H9 (cell line): ENCODE measurements at regions not wholly inside any gene's neighbourhood (a gene's known extent, or its start where the extent isn't known, plus 50 kb on each side); places are given as distances from the start of the nearest gene placed in this dataset.

Experiments used
- DNase-seq: peaks from one replicate; pipeline ENCODE4 v3.0.0-alpha.2; 2017
- H2AFZ ChIP-seq: one replicate; pipeline ENCODE4 v1.6.1; 2013; ENCODE audit warnings: mild to moderate bottlenecking, low read length, control low read depth, moderate library complexity
- H2AK5ac ChIP-seq: 2 replicates; pipeline ENCODE4 v1.6.1; 2013; ENCODE audit warnings: low read length, control low read depth, mixed read lengths; ENCODE audit not compliant: insufficient read length
- H2BK120ac ChIP-seq: one replicate; pipeline ENCODE4 v1.6.1; 2013; ENCODE audit warnings: low read depth, mild to moderate bottlenecking, low read length, control low read depth, inconsistent platforms; ENCODE audit not compliant: poor library complexity, severe bottlenecking
- H2BK12ac ChIP-seq: 2 replicates; pipeline ENCODE4 v1.6.1; 2013; ENCODE audit warnings: low read length, control low read depth, mixed read lengths, low read depth; ENCODE audit not compliant: insufficient read length
- H2BK15ac ChIP-seq: 2 replicates; pipeline ENCODE4 v1.6.1; 2013; ENCODE audit warnings: low read depth, low read length, control low read depth
- H2BK20ac ChIP-seq: one replicate; pipeline ENCODE4 v1.6.1; 2013; ENCODE audit warnings: low read depth, mild to moderate bottlenecking, low read length, control low read depth, inconsistent platforms; ENCODE audit not compliant: poor library complexity, severe bottlenecking
- H2BK5ac ChIP-seq: 2 replicates; pipeline ENCODE4 v1.6.1; 2013; ENCODE audit warnings: low read length, control low read depth, mixed read lengths; ENCODE audit not compliant: insufficient read length
- H3K14ac ChIP-seq: 2 replicates; pipeline ENCODE4 v1.6.1; 2013; ENCODE audit warnings: low read length, control low read depth; ENCODE audit not compliant: insufficient read depth
- H3K18ac ChIP-seq: 2 replicates; pipeline ENCODE4 v1.6.1; 2013; ENCODE audit warnings: low read depth, mild to moderate bottlenecking, mixed read lengths, low read length, control low read depth; ENCODE audit not compliant: insufficient read length
- H3K23ac ChIP-seq: 2 replicates; pipeline ENCODE4 v1.6.1; 2013; ENCODE audit warnings: low read length, control low read depth, mixed read lengths, low read depth; ENCODE audit not compliant: insufficient read length
- H3K23me2 ChIP-seq: 2 replicates; pipeline ENCODE4 v1.6.1; 2013; ENCODE audit warnings: low read depth, mild to moderate bottlenecking, mixed read lengths, low read length, control low read depth; ENCODE audit not compliant: insufficient read length, poor library complexity, severe bottlenecking
- H3K27ac ChIP-seq: 2 replicates; pipeline ENCODE4 v1.5.1; 2013; ENCODE audit warnings: low read length, control low read depth, mixed read lengths, low read depth; ENCODE audit not compliant: insufficient read length
- H3K27me3 ChIP-seq: 2 replicates; pipeline ENCODE4 v1.6.1; 2013; ENCODE audit warnings: low read length, control low read depth, inconsistent platforms; ENCODE audit not compliant: insufficient read depth
- H3K4ac ChIP-seq: 2 replicates; pipeline ENCODE4 v1.6.1; 2013; ENCODE audit warnings: low read depth, mild to moderate bottlenecking, control low read depth, inconsistent platforms, low read length, moderate library complexity
- H3K4me1 ChIP-seq: 2 replicates; pipeline ENCODE4 v1.6.1; 2013; ENCODE audit warnings: low read length, control low read depth, inconsistent platforms; ENCODE audit not compliant: insufficient read depth
- H3K4me2 ChIP-seq: 2 replicates; pipeline ENCODE4 v1.6.1; 2013; ENCODE audit warnings: low read length, control low read depth, mixed read lengths; ENCODE audit not compliant: insufficient read length, insufficient read depth
- H3K56ac ChIP-seq: 2 replicates; pipeline ENCODE4 v1.6.1; 2013; ENCODE audit warnings: low read depth, mild to moderate bottlenecking, mixed read lengths, low read length, control low read depth; ENCODE audit not compliant: insufficient read length
- H3K79me1 ChIP-seq: 2 replicates; pipeline ENCODE4 v1.6.1; 2013; ENCODE audit warnings: low read depth, mild to moderate bottlenecking, moderate library complexity, low read length, control low read depth, inconsistent platforms; ENCODE audit not compliant: insufficient read depth, poor library complexity, severe bottlenecking
- H3K79me2 ChIP-seq: 2 replicates; pipeline ENCODE4 v1.6.1; 2013; ENCODE audit warnings: low read length, control low read depth, inconsistent platforms; ENCODE audit not compliant: insufficient read depth
- H3K9ac ChIP-seq: 2 replicates; pipeline ENCODE4 v1.6.1; 2013; ENCODE audit warnings: low read length, control low read depth, mixed read lengths; ENCODE audit not compliant: insufficient read length; ENCODE audit errors: extremely low read depth
- H3K9me3 ChIP-seq: one replicate; pipeline ENCODE4 v1.6.1; 2013; ENCODE audit warnings: low read depth, low read length, inconsistent platforms; ENCODE audit not compliant: control insufficient read depth
- H3T11ph ChIP-seq: one replicate; pipeline ENCODE4 v1.6.1; 2013; ENCODE audit warnings: mild to moderate bottlenecking, low read length, control low read depth, inconsistent platforms
- H4K20me1 ChIP-seq: one replicate; pipeline ENCODE4 v1.6.1; 2013; ENCODE audit not compliant: control insufficient read depth, insufficient read length, insufficient read depth
- H4K5ac ChIP-seq: 2 replicates; pipeline ENCODE4 v1.6.1; 2013; ENCODE audit warnings: low read depth, mild to moderate bottlenecking, mixed read lengths, low read length, control low read depth; ENCODE audit not compliant: insufficient read length
- H4K8ac ChIP-seq: replicated peaks from 2 replicates; pipeline ENCODE4 v1.6.1; 2013; ENCODE audit warnings: low read length, control low read depth, mixed read lengths, low read depth; ENCODE audit not compliant: insufficient read length
- H4K91ac ChIP-seq: 2 replicates; pipeline ENCODE4 v1.6.1; 2013; ENCODE audit warnings: low read depth, mild to moderate bottlenecking, moderate library complexity, mixed read lengths, low read length, control low read depth; ENCODE audit not compliant: insufficient read length
- H3K27ac Mint-ChIP-seq, 3 experiments: 2 replicates in 2 of 3; 3 replicates in 1 of 3; pipeline ENCODE4 v1.8.0; 2020 to 2021; ENCODE audit warnings: mixed read lengths in 3 of 3, mild to moderate bottlenecking in 1 of 3, moderate library complexity in 1 of 3
- H3K27me3 Mint-ChIP-seq: 2 replicates; pipeline ENCODE4 v1.8.0; 2021; ENCODE audit warnings: low read depth, mild to moderate bottlenecking, moderate library complexity, mixed read lengths
- H3K36me3 Mint-ChIP-seq, 3 experiments: 2 replicates in 2 of 3; 3 replicates in 1 of 3; pipeline ENCODE4 v1.8.0; 2020 to 2021; ENCODE audit warnings: low read depth in 3 of 3, mixed read lengths in 3 of 3; ENCODE audit not compliant: insufficient read depth in 1 of 3
- H3K4me1 Mint-ChIP-seq, 2 experiments: 2 replicates each; pipeline ENCODE4 v1.8.0; 2020; ENCODE audit warnings: mixed read lengths in 2 of 2
- H3K4me3 Mint-ChIP-seq, 2 experiments: 2 replicates in 1 of 2; 3 replicates in 1 of 2; pipeline ENCODE4 v1.8.0; 2020 to 2021; ENCODE audit warnings: mild to moderate bottlenecking in 2 of 2, mixed read lengths in 2 of 2, moderate library complexity in 1 of 2
- H3K9me3 Mint-ChIP-seq, 2 experiments: 2 replicates in 1 of 2; 3 replicates in 1 of 2; pipeline ENCODE4 v1.8.0; 2020; ENCODE audit warnings: mild to moderate bottlenecking in 2 of 2, mixed read lengths in 2 of 2, moderate library complexity in 1 of 2
- WGBS: extraction: QIAGEN DNeasy Blood & Tissue Kit; methylation state at CpG from one replicate; pipeline ENCODE4 v1.1.7; 2013; ENCODE audit warnings: missing lambda C conversion rate, low lambda C conversion rate, mixed read lengths; ENCODE audit not compliant: insufficient read length; ENCODE audit errors: extremely low coverage; 5-methylcytosine and 5-hydroxymethylcytosine counted together
- TF ChIP-seq, protein P1 (sequence below): fragments of 200-600 bp; sonication (generic); conservative IDR thresholded peaks from 3 replicates; pipeline ENCODE4 v1.8.0; 2021; ENCODE audit warnings: antibody characterized with exemption, mild to moderate bottlenecking

- no peak for DNase-seq
- Histone ChIP-seq H3K4ac (no peak overlapping the region), H2BK15ac (no peak overlapping the region), H2BK20ac (no peak overlapping the region), H3K27ac (no peak overlapping the region), H3K9me3 (no peaks in the 10 kb centered on the region), H4K5ac (no peak overlapping the region), H2AFZ (no peak overlapping the region), H4K91ac (no peak overlapping the region), H2AK5ac (no peak overlapping the region), H3K23ac (no peak overlapping the region), H3K56ac (no peak overlapping the region), H3K4me1 (no peaks in the 10 kb centered on the region), H3T11ph (no peak overlapping the region), H3K79me2 (no peaks in the 10 kb centered on the region), H3K23me2 (no peaks in the 10 kb centered on the region), H3K27me3 (no peaks in the 10 kb centered on the region), H3K4me2 (no peak overlapping the region), H4K8ac (no peak overlapping the region), H3K18ac (no peak overlapping the region), H4K20me1 (no peaks in the 10 kb centered on the region), H2BK120ac (no peak overlapping the region), H3K9ac (no peak overlapping the region), H3K14ac (no peak overlapping the region), H2BK5ac (no peak overlapping the region), H3K79me1 (no peaks in the 10 kb centered on the region), H2BK12ac (no peak overlapping the region)
- Mint-ChIP-seq H3K4me1 (no peaks in the 10 kb centered on the region), H3K4me3 (no peak overlapping the region), H3K36me3 (peaks cover 0 to 6% (median 0%) of the 10 kb centered on the region in 3 experiments; a peak in 1 of 7 replicates), H3K27ac (no peak overlapping the region), H3K27me3 (no peaks in the 10 kb centered on the region), H3K9me3 (peaks cover 0 to 10% of the 10 kb centered on the region in 2 experiments; a peak in 3 of 5 replicates)
- TF ChIP-seq, protein P1, sequence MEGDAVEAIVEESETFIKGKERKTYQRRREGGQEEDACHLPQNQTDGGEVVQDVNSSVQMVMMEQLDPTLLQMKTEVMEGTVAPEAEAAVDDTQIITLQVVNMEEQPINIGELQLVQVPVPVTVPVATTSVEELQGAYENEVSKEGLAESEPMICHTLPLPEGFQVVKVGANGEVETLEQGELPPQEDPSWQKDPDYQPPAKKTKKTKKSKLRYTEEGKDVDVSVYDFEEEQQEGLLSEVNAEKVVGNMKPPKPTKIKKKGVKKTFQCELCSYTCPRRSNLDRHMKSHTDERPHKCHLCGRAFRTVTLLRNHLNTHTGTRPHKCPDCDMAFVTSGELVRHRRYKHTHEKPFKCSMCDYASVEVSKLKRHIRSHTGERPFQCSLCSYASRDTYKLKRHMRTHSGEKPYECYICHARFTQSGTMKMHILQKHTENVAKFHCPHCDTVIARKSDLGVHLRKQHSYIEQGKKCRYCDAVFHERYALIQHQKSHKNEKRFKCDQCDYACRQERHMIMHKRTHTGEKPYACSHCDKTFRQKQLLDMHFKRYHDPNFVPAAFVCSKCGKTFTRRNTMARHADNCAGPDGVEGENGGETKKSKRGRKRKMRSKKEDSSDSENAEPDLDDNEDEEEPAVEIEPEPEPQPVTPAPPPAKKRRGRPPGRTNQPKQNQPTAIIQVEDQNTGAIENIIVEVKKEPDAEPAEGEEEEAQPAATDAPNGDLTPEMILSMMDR = no peak
- no CpG with 5 or more reads among the region's 7 CpGs for WGBS
These were observed 1289.1 kb upstream of the ADGRB3 start for GRCh38 chr6:67345946-67346345.
